ENCODE measurements at regions not wholly inside any gene's neighbourhood (a gene's known extent, or its start where the extent isn't known, plus 50 kb on each side); places are given as distances from the start of the nearest gene placed in this dataset.
"Not testable (repeated sequence)": the region's sequence is repeated elsewhere in the genome, so short reads cannot be mapped to it uniquely, and the experiment has no call there.

- H3K36me3 Mint-ChIP-seq (ENCODE audit: insufficient read depth): no peaks in the 10 kb centered on the region
- no peaks in the 10 kb centered on the region for H3K9me3 Mint-ChIP-seq
- H3K27ac Mint-ChIP-seq (ENCODE audit: low read depth): no peak overlapping the region
- H3K4me3 Mint-ChIP-seq: no peak overlapping the region
- no peaks in the 10 kb centered on the region for H3K4me1 Mint-ChIP-seq
- peaks cover 74% of the 10 kb centered on the region for H3K27me3 Mint-ChIP-seq
- ATAC-seq (replicated peaks; ENCODE audit: extremely low read depth, poor library complexity, severe bottlenecking) (no peak), DNase-seq (ENCODE audit: low spot score in 2 of 2) (no peak)
These were observed 189.4 kb downstream of the RPS24 start for GRCh38 chr10:78223088-78223487.

- Mint-ChIP-seq H3K4me1 (no peaks in the 10 kb centered on the region), H3K9me3 (no peaks in the 10 kb centered on the region), H3K27ac (ENCODE audit: low read depth) (no peak overlapping the region), H3K27me3 (peaks cover 59% of the 10 kb centered on the region), H3K4me3 (no peak overlapping the region), H3K36me3 (ENCODE audit: insufficient read depth) (no peaks in the 10 kb centered on the region)
- ATAC-seq (replicated peaks; ENCODE audit: extremely low read depth, poor library complexity, severe bottlenecking): no peak
- DNase-seq (ENCODE audit: low spot score in 2 of 2): no peak
These were observed 190.9 kb downstream of the RPS24 start for GRCh38 chr10:78224602-78225001.

- no peak overlapping the region for H3K4me3 Mint-ChIP-seq
- no peaks in the 10 kb centered on the region for H3K36me3 Mint-ChIP-seq (ENCODE audit: insufficient read depth)
- H3K9me3 Mint-ChIP-seq: no peaks in the 10 kb centered on the region
- H3K4me1 Mint-ChIP-seq: no peaks in the 10 kb centered on the region
- ATAC-seq (replicated peaks; ENCODE audit: extremely low read depth, poor library complexity, severe bottlenecking): no peak
- peaks cover 49% of the 10 kb centered on the region for H3K27me3 Mint-ChIP-seq
- no peak for DNase-seq (ENCODE audit: low spot score in 2 of 2)
- no peak overlapping the region for H3K27ac Mint-ChIP-seq (ENCODE audit: low read depth)
These were observed 191.9 kb downstream of the RPS24 start for GRCh38 chr10:78225594-78225993.

GRCh38 chr10:78229489-78229888, 195.8 kb downstream of the RPS24 start:
- no peaks in the 10 kb centered on the region for H3K4me1 Mint-ChIP-seq
- no peaks in the 10 kb centered on the region for H3K36me3 Mint-ChIP-seq (ENCODE audit: insufficient read depth)
- H3K27me3 Mint-ChIP-seq: peaks cover 31% of the 10 kb centered on the region
- no peak for ATAC-seq (replicated peaks; ENCODE audit: extremely low read depth, poor library complexity, severe bottlenecking)
- no peaks in the 10 kb centered on the region for H3K9me3 Mint-ChIP-seq
- H3K27ac Mint-ChIP-seq (ENCODE audit: low read depth): no peak overlapping the region
- no peak for DNase-seq (ENCODE audit: low spot score in 2 of 2)
- no peak overlapping the region for H3K4me3 Mint-ChIP-seq

GRCh38 chr10:78229950-78230675, 196.4 kb downstream of the RPS24 start:
- no peaks in the 10 kb centered on the region for H3K36me3 Mint-ChIP-seq (ENCODE audit: insufficient read depth)
- H3K27me3 Mint-ChIP-seq: peaks cover 31% of the 10 kb centered on the region
- DNase-seq (ENCODE audit: low spot score in 2 of 2) (no peak), ATAC-seq (replicated peaks; ENCODE audit: extremely low read depth, poor library complexity, severe bottlenecking) (no peak)
- H3K4me1 Mint-ChIP-seq: no peaks in the 10 kb centered on the region
- H3K27ac Mint-ChIP-seq (ENCODE audit: low read depth): no peak overlapping the region
- no peak overlapping the region for H3K4me3 Mint-ChIP-seq
- no peaks in the 10 kb centered on the region for H3K9me3 Mint-ChIP-seq

- Mint-ChIP-seq H3K4me1 (no peaks in the 10 kb centered on the region), H3K4me3 (no peak overlapping the region), H3K27me3 (peaks cover 44% of the 10 kb centered on the region), H3K36me3 (ENCODE audit: insufficient read depth) (no peaks in the 10 kb centered on the region), H3K9me3 (no peaks in the 10 kb centered on the region), H3K27ac (ENCODE audit: low read depth) (no peak overlapping the region)
- DNase-seq (ENCODE audit: low spot score in 2 of 2) (no peak), ATAC-seq (replicated peaks; ENCODE audit: extremely low read depth, poor library complexity, severe bottlenecking) (no peak)
These were observed 197.7 kb downstream of the RPS24 start for GRCh38 chr10:78231327-78231726.

- Mint-ChIP-seq H3K27ac (ENCODE audit: low read depth) (no peak overlapping the region), H3K4me1 (no peaks in the 10 kb centered on the region), H3K4me3 (no peak overlapping the region), H3K9me3 (no peaks in the 10 kb centered on the region), H3K36me3 (ENCODE audit: insufficient read depth) (no peaks in the 10 kb centered on the region), H3K27me3 (peaks cover 44% of the 10 kb centered on the region)
- ATAC-seq (replicated peaks; ENCODE audit: extremely low read depth, poor library complexity, severe bottlenecking): no peak
- DNase-seq (ENCODE audit: low spot score in 2 of 2): no peak
These were observed 198.3 kb downstream of the RPS24 start for GRCh38 chr10:78231939-78232338.

- Mint-ChIP-seq H3K27ac (ENCODE audit: low read depth) (no peak overlapping the region), H3K4me1 (no peaks in the 10 kb centered on the region), H3K4me3 (no peak overlapping the region), H3K36me3 (ENCODE audit: insufficient read depth) (no peaks in the 10 kb centered on the region), H3K9me3 (no peaks in the 10 kb centered on the region), H3K27me3 (peaks cover 63% of the 10 kb centered on the region)
- ATAC-seq (replicated peaks; ENCODE audit: extremely low read depth, poor library complexity, severe bottlenecking): no peak
- DNase-seq (ENCODE audit: low spot score in 2 of 2): no peak
These were observed 202.9 kb downstream of the RPS24 start for GRCh38 chr10:78236416-78237015.

- peaks cover 75% of the 10 kb centered on the region for H3K27me3 Mint-ChIP-seq
- not testable (repeated sequence) for DNase-seq (ENCODE audit: low spot score in 2 of 2); H3K4me1 Mint-ChIP-seq; ATAC-seq (replicated peaks; ENCODE audit: extremely low read depth, poor library complexity, severe bottlenecking); H3K36me3 Mint-ChIP-seq (ENCODE audit: insufficient read depth); H3K27ac Mint-ChIP-seq (ENCODE audit: low read depth); H3K4me3 Mint-ChIP-seq; H3K9me3 Mint-ChIP-seq
These were observed 204.3 kb downstream of the RPS24 start for GRCh38 chr10:78237951-78238350.

- Mint-ChIP-seq H3K36me3 (ENCODE audit: insufficient read depth) (peaks cover 2% of the 10 kb centered on the region), H3K27ac (ENCODE audit: low read depth) (no peak overlapping the region), H3K4me3 (no peak overlapping the region), H3K4me1 (peaks cover 19% of the 10 kb centered on the region), H3K9me3 (peaks cover 4% of the 10 kb centered on the region), H3K27me3 (peaks cover 38% of the 10 kb centered on the region)
- DNase-seq (ENCODE audit: low spot score in 2 of 2) (no peak), ATAC-seq (replicated peaks; ENCODE audit: extremely low read depth, poor library complexity, severe bottlenecking) (no peak)
These were observed 213.6 kb downstream of the RPS24 start for GRCh38 chr10:78247266-78247665.

- Mint-ChIP-seq H3K9me3 (peaks cover 4% of the 10 kb centered on the region), H3K4me1 (peaks cover 19% of the 10 kb centered on the region), H3K27me3 (peaks cover 34% of the 10 kb centered on the region), H3K4me3 (no peak overlapping the region), H3K27ac (ENCODE audit: low read depth) (no peak overlapping the region), H3K36me3 (ENCODE audit: insufficient read depth) (peaks cover 2% of the 10 kb centered on the region)
- no peak for ATAC-seq (replicated peaks; ENCODE audit: extremely low read depth, poor library complexity, severe bottlenecking)
- DNase-seq (ENCODE audit: low spot score in 2 of 2): no peak
These were observed 214.2 kb downstream of the RPS24 start for GRCh38 chr10:78247821-78248220.

GRCh38 chr10:78248651-78249464, 215.2 kb downstream of the RPS24 start:
- Mint-ChIP-seq H3K36me3 (ENCODE audit: insufficient read depth) (peaks cover 2% of the 10 kb centered on the region), H3K4me3 (no peak overlapping the region), H3K9me3 (no peaks in the 10 kb centered on the region), H3K27ac (ENCODE audit: low read depth) (no peak overlapping the region), H3K27me3 (peaks cover 34% of the 10 kb centered on the region), H3K4me1 (peaks cover 19% of the 10 kb centered on the region)
- no peak for ATAC-seq (replicated peaks; ENCODE audit: extremely low read depth, poor library complexity, severe bottlenecking)
- no peak for DNase-seq (ENCODE audit: low spot score in 2 of 2)

- peak overlapping the region; percentile 10 for H3K27ac Mint-ChIP-seq (ENCODE audit: low read depth)
- ATAC-seq (replicated peaks; ENCODE audit: extremely low read depth, poor library complexity, severe bottlenecking) (no peak), DNase-seq (ENCODE audit: low spot score in 2 of 2) (no peak)
- peaks cover under 1% of the 10 kb centered on the region for H3K36me3 Mint-ChIP-seq (ENCODE audit: insufficient read depth)
- H3K27me3 Mint-ChIP-seq: peaks cover 33% of the 10 kb centered on the region
- peaks cover 19% of the 10 kb centered on the region for H3K4me1 Mint-ChIP-seq
- no peak overlapping the region for H3K4me3 Mint-ChIP-seq
- no peaks in the 10 kb centered on the region for H3K9me3 Mint-ChIP-seq
These were observed 216.0 kb downstream of the RPS24 start for GRCh38 chr10:78249690-78250089.

All from central memory CD8-positive, alpha-beta T cell (primary cell).